AG10803 (cell line): ENCODE measurements at regions not wholly inside any gene's neighbourhood (a gene's known extent, or its start where the extent isn't known, plus 50 kb on each side); places are given as distances from the start of the nearest gene placed in this dataset.

Experiments used
- DNase-seq: peaks from one replicate; pipeline ENCODE4 v3.0.0; 2010; ENCODE audit warnings: low read depth
- H3K4me3 ChIP-seq: 2 replicates; pipeline ENCODE4 v1.5.1; 2011; ENCODE audit warnings: mild to moderate bottlenecking, low read length, control low read depth
- TF ChIP-seq, protein P1 (sequence below): conservative IDR thresholded peaks from 2 replicates; pipeline ENCODE4 v1.5.1; 2011; ENCODE audit warnings: mild to moderate bottlenecking, low read length, control low read depth, inconsistent platforms

DNA sequence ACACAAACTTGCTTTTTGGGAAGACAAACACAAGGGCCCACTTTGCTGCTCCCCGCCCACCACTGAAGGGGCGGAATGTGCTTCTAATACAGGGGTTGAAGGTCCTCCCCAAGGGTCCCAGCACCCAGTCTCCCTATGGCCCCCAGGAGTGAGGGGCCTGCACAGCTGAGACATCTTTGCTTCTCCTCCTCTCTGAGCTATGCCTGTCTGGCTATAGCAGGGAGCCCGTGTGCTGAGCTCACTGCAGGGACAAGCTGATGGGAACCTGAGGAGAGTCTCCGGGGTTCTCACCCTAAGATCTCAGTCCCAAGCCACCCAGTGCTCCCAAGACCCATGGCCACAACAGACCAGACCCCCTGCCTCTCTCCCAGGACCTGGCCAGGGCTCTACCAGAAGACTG is 61.1 kb upstream of the ACAN start:
- TF ChIP-seq, protein P1, sequence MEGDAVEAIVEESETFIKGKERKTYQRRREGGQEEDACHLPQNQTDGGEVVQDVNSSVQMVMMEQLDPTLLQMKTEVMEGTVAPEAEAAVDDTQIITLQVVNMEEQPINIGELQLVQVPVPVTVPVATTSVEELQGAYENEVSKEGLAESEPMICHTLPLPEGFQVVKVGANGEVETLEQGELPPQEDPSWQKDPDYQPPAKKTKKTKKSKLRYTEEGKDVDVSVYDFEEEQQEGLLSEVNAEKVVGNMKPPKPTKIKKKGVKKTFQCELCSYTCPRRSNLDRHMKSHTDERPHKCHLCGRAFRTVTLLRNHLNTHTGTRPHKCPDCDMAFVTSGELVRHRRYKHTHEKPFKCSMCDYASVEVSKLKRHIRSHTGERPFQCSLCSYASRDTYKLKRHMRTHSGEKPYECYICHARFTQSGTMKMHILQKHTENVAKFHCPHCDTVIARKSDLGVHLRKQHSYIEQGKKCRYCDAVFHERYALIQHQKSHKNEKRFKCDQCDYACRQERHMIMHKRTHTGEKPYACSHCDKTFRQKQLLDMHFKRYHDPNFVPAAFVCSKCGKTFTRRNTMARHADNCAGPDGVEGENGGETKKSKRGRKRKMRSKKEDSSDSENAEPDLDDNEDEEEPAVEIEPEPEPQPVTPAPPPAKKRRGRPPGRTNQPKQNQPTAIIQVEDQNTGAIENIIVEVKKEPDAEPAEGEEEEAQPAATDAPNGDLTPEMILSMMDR: no peak
- no peak overlapping the region for H3K4me3 ChIP-seq
- DNase-seq: no peak

DNA sequence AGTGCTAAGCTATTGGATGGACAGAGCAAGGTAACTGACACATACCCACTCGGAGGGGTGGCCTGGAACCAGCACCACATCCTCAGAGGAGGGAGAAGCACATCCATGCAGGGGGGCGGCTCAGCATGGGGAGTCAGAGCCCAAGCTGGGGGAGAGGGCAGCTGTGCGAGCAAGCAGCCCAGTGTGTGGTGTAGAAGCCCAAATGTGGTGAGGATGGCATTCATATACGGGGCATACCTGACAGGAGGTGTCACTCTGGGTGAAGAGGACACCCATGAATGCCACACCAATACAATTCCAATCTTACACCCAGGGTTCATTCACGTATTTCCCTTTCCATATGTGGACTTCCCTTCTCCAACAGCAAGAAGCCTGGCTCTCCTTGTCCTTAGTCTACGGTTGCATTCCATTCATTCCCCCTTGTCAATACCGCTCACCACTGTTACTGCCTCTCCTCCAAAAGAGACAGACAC is 58.7 kb upstream of the ACAN start:
- TF ChIP-seq, protein P1: no peak
- peak; percentile 11 for DNase-seq

DNA sequence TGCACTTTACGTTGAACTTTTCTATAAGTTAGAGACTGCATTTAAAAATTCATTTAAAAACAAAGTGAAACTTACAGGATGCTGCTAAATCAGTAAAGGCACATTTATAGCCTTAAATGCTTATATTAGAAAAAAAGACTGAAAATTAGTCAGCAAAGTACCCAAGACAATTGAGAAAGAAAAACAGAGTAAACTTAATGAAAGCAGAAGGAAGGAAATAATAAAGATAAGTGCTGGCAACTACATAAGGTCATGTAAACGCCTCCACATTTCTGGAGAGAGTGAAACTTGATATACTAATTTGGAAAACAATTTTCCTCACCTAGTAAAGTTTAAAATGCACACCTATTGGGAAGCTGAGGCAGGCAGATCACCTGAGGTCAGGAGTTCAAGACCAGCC is 58.2 kb upstream of the ACAN start:
- TF ChIP-seq, protein P1: no peak
- DNase-seq: no peak
- no peak overlapping the region for H3K4me3 ChIP-seq

More for the DNA sequence above, 58.7 kb upstream of the ACAN start:
- no peak overlapping the region for H3K4me3 ChIP-seq

DNA sequence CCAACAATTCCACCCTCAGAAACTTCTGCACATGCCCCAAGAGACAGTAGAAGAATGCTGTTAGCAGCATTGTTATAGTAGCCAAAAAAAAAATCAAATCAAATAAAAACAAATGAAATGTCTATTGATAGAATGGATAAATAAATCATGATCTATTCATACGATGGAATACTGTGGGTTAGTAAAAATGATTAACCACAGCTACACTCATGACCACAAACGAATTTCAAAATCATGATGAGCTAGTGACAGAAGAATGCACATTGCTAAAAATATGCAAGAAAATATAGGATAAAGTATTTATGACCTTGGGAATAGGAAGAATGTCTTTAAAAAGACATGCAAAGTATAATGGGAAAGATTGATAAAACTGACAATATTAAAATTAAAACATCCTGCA is 57.5 kb upstream of the ACAN start:
- TF ChIP-seq, protein P1: no peak
- H3K4me3 ChIP-seq: no peak overlapping the region
- peak; percentile 88 for DNase-seq

DNA sequence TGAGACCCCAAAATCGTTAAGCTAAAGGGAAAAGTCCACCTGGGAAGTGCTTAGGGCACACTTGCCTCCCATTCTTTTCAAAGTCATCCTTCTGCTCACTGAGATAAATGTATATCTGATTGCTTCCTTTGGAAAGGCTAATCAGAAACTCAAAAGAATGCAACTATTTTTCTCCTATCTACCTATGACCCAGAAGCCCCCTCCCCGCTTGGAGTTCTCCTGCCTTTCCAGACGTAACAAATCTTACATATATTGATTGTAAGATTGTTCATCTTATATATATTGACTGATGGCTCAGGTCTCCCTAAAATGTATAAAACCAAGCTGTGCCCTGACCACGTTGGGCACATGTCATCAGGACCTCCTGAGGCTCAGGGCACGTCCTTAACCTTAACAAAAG is 56.8 kb upstream of the ACAN start:
- TF ChIP-seq, protein P1: no peak
- DNase-seq: no peak
- H3K4me3 ChIP-seq: no peak overlapping the region

DNA sequence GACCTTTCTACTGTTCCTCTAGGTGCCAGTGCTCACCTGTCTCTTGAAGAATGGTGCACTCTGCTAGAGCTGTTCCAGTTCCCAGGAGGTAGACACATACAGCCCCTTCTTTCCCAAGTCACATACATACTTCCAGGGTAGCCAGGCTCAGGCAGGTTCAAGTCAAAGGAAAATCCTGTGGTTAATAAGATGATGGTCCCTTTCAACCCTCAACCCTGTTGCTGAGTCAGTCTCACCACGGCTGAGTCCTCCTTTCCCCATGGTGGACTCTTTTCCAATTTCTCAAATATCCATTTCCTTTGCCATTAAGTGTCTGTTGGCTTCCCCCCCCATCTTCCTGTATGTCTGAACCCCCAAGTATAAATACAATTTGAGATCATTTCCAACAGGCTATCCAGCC is 56.1 kb upstream of the ACAN start:
- H3K4me3 ChIP-seq: no peak overlapping the region
- TF ChIP-seq, protein P1: no peak
- no peak for DNase-seq

DNA sequence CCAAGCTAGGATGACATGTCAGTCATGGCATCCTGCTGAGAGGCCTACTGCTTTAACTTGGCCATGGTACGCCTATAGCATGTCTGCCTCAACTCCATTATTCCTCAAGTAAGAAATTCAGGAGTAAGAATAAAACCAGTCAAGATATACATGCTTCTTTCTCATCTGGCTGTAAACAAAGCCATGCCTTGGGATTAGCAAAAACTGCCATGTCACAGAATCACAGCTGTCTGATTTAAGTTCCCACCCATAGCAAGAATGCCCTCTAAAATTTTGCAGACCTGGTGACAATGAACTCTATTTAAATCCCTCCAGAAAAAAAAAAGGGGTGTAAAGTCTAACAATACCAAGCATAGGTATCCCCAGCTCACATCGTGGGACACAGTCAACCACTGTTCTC is 55.6 kb upstream of the ACAN start:
- TF ChIP-seq, protein P1: no peak
- H3K4me3 ChIP-seq: no peak overlapping the region
- DNase-seq: no peak
